HL-60 (cell line): ENCODE measurements at regions not wholly inside any gene's neighbourhood (a gene's known extent, or its start where the extent isn't known, plus 50 kb on each side); places are given as distances from the start of the nearest gene placed in this dataset.

Source experiments
- GABPA ChIP-seq: IDR thresholded peaks from 2 replicates; pipeline ENCODE4 v1.6.1; 2012; ENCODE audit warnings: low read depth
- POLR2AphosphoS5 ChIP-seq: IDR thresholded peaks from 2 replicates; pipeline ENCODE4 v1.6.1; 2012; ENCODE audit warnings: low read depth
- TF ChIP-seq, protein P1 (sequence below): IDR thresholded peaks from one replicate; pipeline ENCODE4 v1.5.1; 2011; ENCODE audit warnings: low read length, control low read depth, inconsistent platforms; ENCODE audit not compliant: insufficient read depth

- TF ChIP-seq, protein P1, sequence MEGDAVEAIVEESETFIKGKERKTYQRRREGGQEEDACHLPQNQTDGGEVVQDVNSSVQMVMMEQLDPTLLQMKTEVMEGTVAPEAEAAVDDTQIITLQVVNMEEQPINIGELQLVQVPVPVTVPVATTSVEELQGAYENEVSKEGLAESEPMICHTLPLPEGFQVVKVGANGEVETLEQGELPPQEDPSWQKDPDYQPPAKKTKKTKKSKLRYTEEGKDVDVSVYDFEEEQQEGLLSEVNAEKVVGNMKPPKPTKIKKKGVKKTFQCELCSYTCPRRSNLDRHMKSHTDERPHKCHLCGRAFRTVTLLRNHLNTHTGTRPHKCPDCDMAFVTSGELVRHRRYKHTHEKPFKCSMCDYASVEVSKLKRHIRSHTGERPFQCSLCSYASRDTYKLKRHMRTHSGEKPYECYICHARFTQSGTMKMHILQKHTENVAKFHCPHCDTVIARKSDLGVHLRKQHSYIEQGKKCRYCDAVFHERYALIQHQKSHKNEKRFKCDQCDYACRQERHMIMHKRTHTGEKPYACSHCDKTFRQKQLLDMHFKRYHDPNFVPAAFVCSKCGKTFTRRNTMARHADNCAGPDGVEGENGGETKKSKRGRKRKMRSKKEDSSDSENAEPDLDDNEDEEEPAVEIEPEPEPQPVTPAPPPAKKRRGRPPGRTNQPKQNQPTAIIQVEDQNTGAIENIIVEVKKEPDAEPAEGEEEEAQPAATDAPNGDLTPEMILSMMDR, result no peak
- no peak for TF ChIP-seq POLR2AphosphoS5
- no peak for TF ChIP-seq GABPA
Observed at GRCh38 chr7:46072722-46073121, 151.7 kb upstream of the IGFBP3 start.
